ENCODE measurements at regions not wholly inside any gene's neighbourhood (a gene's known extent, or its start where the extent isn't known, plus 50 kb on each side); places are given as distances from the start of the nearest gene placed in this dataset.
"Not testable (repeated sequence)": the region's sequence is repeated elsewhere in the genome, so short reads cannot be mapped to it uniquely, and the experiment has no call there.

GRCh38 chr4:36587909-36588472, 306.6 kb downstream of the DTHD1 start:
- peaks cover 3% of the 10 kb centered on the region for H3K9me3 Mint-ChIP-seq (ENCODE audit: unreplicated experiment)

GRCh38 chr4:36590343-36590742, 308.9 kb downstream of the DTHD1 start:
- H3K4me3 Mint-ChIP-seq (ENCODE audit: unreplicated experiment): no peak overlapping the region
- DNase-seq: no peak
- H3K27ac Mint-ChIP-seq (ENCODE audit: unreplicated experiment): no peak overlapping the region
- no peaks in the 10 kb centered on the region for H3K36me3 Mint-ChIP-seq (ENCODE audit: unreplicated experiment)
- no peak for TF ChIP-seq CTCF (IDR thresholded peaks at IDR 0.05; ENCODE audit: partially characterized antibody, unreplicated experiment)
- peaks cover 3% of the 10 kb centered on the region for H3K9me3 Mint-ChIP-seq (ENCODE audit: unreplicated experiment)
- no peaks in the 10 kb centered on the region for H3K4me1 Mint-ChIP-seq (ENCODE audit: low read depth, unreplicated experiment)
- peaks cover 1% of the 10 kb centered on the region for H3K27me3 Mint-ChIP-seq (ENCODE audit: unreplicated experiment)

More at GRCh38 chr4:36587909-36588472, 306.6 kb downstream of the DTHD1 start:
- Mint-ChIP-seq H3K27me3 (ENCODE audit: unreplicated experiment) (peaks cover 1% of the 10 kb centered on the region), H3K36me3 (ENCODE audit: unreplicated experiment) (no peaks in the 10 kb centered on the region), H3K4me1 (ENCODE audit: low read depth, unreplicated experiment) (peaks cover 2% of the 10 kb centered on the region), H3K27ac (ENCODE audit: unreplicated experiment) (no peak overlapping the region), H3K4me3 (ENCODE audit: unreplicated experiment) (no peak overlapping the region)
- DNase-seq: no peak
- TF ChIP-seq CTCF (IDR thresholded peaks at IDR 0.05; ENCODE audit: partially characterized antibody, unreplicated experiment): no peak

GRCh38 chr4:36601864-36602495, 320.6 kb downstream of the DTHD1 start:
- no peaks in the 10 kb centered on the region for H3K27me3 Mint-ChIP-seq (ENCODE audit: unreplicated experiment)
- H3K27ac Mint-ChIP-seq (ENCODE audit: unreplicated experiment): no peak overlapping the region
- H3K4me1 Mint-ChIP-seq (ENCODE audit: low read depth, unreplicated experiment): no peaks in the 10 kb centered on the region
- DNase-seq: no peak
- no peaks in the 10 kb centered on the region for H3K9me3 Mint-ChIP-seq (ENCODE audit: unreplicated experiment)
- H3K36me3 Mint-ChIP-seq (ENCODE audit: unreplicated experiment): no peaks in the 10 kb centered on the region
- no peak for TF ChIP-seq CTCF (IDR thresholded peaks at IDR 0.05; ENCODE audit: partially characterized antibody, unreplicated experiment)
- H3K4me3 Mint-ChIP-seq (ENCODE audit: unreplicated experiment): no peak overlapping the region

GRCh38 chr4:36609661-36610060, 328.2 kb downstream of the DTHD1 start:
- no peak for TF ChIP-seq CTCF (IDR thresholded peaks at IDR 0.05; ENCODE audit: partially characterized antibody, unreplicated experiment)
- Mint-ChIP-seq H3K27me3 (ENCODE audit: unreplicated experiment) (no peaks in the 10 kb centered on the region), H3K4me3 (ENCODE audit: unreplicated experiment) (no peak overlapping the region), H3K36me3 (ENCODE audit: unreplicated experiment) (peaks cover 27% of the 10 kb centered on the region), H3K27ac (ENCODE audit: unreplicated experiment) (no peak overlapping the region), H3K9me3 (ENCODE audit: unreplicated experiment) (no peaks in the 10 kb centered on the region), H3K4me1 (ENCODE audit: low read depth, unreplicated experiment) (no peaks in the 10 kb centered on the region)
- no peak for DNase-seq

GRCh38 chr4:36610628-36611027, 329.2 kb downstream of the DTHD1 start:
- Mint-ChIP-seq H3K27ac (ENCODE audit: unreplicated experiment) (no peak overlapping the region), H3K4me3 (ENCODE audit: unreplicated experiment) (no peak overlapping the region), H3K9me3 (ENCODE audit: unreplicated experiment) (no peaks in the 10 kb centered on the region), H3K36me3 (ENCODE audit: unreplicated experiment) (peaks cover 27% of the 10 kb centered on the region), H3K27me3 (ENCODE audit: unreplicated experiment) (no peaks in the 10 kb centered on the region), H3K4me1 (ENCODE audit: low read depth, unreplicated experiment) (no peaks in the 10 kb centered on the region)
- TF ChIP-seq CTCF (IDR thresholded peaks at IDR 0.05; ENCODE audit: partially characterized antibody, unreplicated experiment): no peak
- no peak for DNase-seq

GRCh38 chr4:36613142-36613541, 331.7 kb downstream of the DTHD1 start:
- not testable (repeated sequence) for H3K4me3 Mint-ChIP-seq (ENCODE audit: unreplicated experiment); H3K27me3 Mint-ChIP-seq (ENCODE audit: unreplicated experiment); H3K4me1 Mint-ChIP-seq (ENCODE audit: low read depth, unreplicated experiment)

More at GRCh38 chr4:36613142-36613541, 331.7 kb downstream of the DTHD1 start:
- H3K27ac Mint-ChIP-seq (ENCODE audit: unreplicated experiment); DNase-seq; H3K9me3 Mint-ChIP-seq (ENCODE audit: unreplicated experiment): not testable (repeated sequence)
- peaks cover 27% of the 10 kb centered on the region for H3K36me3 Mint-ChIP-seq (ENCODE audit: unreplicated experiment)
